ENCODE measurements at regions not wholly inside any gene's neighbourhood (a gene's known extent, or its start where the extent isn't known, plus 50 kb on each side); places are given as distances from the start of the nearest gene placed in this dataset.

GRCh38 chr6:74048387-74048786, 352.4 kb downstream of the CD109 start:
- TF ChIP-seq CTCF (IDR thresholded peaks at IDR 0.05), result no peak
- DNase-seq (ENCODE audit: low spot score), result no peak
- Histone ChIP-seq H3K9me3 (no peaks in the 10 kb centered on the region), H3K27me3 (no peaks in the 10 kb centered on the region), H3K36me3 (no peaks in the 10 kb centered on the region), H3K4me3 (no peak overlapping the region), H3K4me1 (no peaks in the 10 kb centered on the region), H3K27ac (no peak overlapping the region)

- Histone ChIP-seq H3K27ac (no peak overlapping the region), H3K4me3 (no peak overlapping the region), H3K27me3 (no peaks in the 10 kb centered on the region), H3K36me3 (no peaks in the 10 kb centered on the region), H3K9me3 (no peaks in the 10 kb centered on the region), H3K4me1 (no peaks in the 10 kb centered on the region)
- no peak for TF ChIP-seq CTCF (IDR thresholded peaks at IDR 0.05)
- no peak for DNase-seq (ENCODE audit: low spot score)
Observed at GRCh38 chr6:74044417-74045096, 348.6 kb downstream of the CD109 start.

GRCh38 chr6:74041420-74041819, 345.4 kb downstream of the CD109 start:
- no peak for DNase-seq (ENCODE audit: low spot score)
- Histone ChIP-seq H3K4me1 (no peaks in the 10 kb centered on the region), H3K9me3 (no peaks in the 10 kb centered on the region), H3K27me3 (no peaks in the 10 kb centered on the region), H3K36me3 (no peaks in the 10 kb centered on the region), H3K27ac (no peak overlapping the region), H3K4me3 (no peak overlapping the region)
- no peak for TF ChIP-seq CTCF (IDR thresholded peaks at IDR 0.05)

- H3K27me3 ChIP-seq, result no peaks in the 10 kb centered on the region
- H3K4me1 ChIP-seq, result no peaks in the 10 kb centered on the region
- no peak overlapping the region for H3K27ac ChIP-seq
- no peaks in the 10 kb centered on the region for H3K36me3 ChIP-seq
- H3K9me3 ChIP-seq, result peaks cover 0 to 2% of the 10 kb centered on the region in 2 donors
- no peak overlapping the region for H3K4me3 ChIP-seq
- DNase-seq (ENCODE audit: low spot score), result no peak
- no peak for TF ChIP-seq CTCF (IDR thresholded peaks at IDR 0.05)
Observed at GRCh38 chr6:74018825-74019224, 322.8 kb downstream of the CD109 start.

GRCh38 chr6:74015427-74015826, 319.4 kb downstream of the CD109 start:
- no peaks in the 10 kb centered on the region for H3K4me1 ChIP-seq
- H3K9me3 ChIP-seq, result peaks cover 0 to 15% of the 10 kb centered on the region in 2 donors
- H3K36me3 ChIP-seq, result no peaks in the 10 kb centered on the region
- no peak for TF ChIP-seq CTCF (IDR thresholded peaks at IDR 0.05)
- H3K27me3 ChIP-seq, result no peaks in the 10 kb centered on the region
- no peak overlapping the region for H3K4me3 ChIP-seq
- no peak for DNase-seq (ENCODE audit: low spot score)
- no peak overlapping the region for H3K27ac ChIP-seq
